ENCODE measurements at regions not wholly inside any gene's neighbourhood (a gene's known extent, or its start where the extent isn't known, plus 50 kb on each side); places are given as distances from the start of the nearest gene placed in this dataset.

DNA sequence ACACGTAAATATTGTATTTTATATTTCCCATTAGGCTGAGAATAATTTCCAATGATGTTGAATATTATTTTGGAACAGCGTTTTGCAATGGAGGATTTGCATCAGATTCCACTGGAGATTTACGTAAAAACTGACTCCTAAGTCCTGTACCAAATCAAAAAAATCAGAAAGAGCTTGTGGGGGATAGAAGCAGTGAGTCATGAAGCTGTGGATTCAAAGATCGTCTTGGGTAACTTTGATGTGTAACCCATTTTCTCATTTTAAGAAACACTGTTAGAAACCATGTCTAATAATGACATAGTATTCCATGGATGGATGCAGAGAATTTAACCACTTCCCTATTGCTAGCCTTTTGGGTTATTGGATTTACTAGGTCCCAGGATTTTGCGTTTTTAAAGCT lies 158.6 kb downstream of the INHBA start:
- no peak overlapping the region for H3K4me3 Mint-ChIP-seq
- no peaks in the 10 kb centered on the region for H3K27me3 Mint-ChIP-seq (ENCODE audit: low read depth)
- DNase-seq: no peak
- CTCF ChIA-PET: no interaction called here
- no peak overlapping the region for H3K27ac Mint-ChIP-seq
- peaks cover 2% of the 10 kb centered on the region for H3K9me3 Mint-ChIP-seq (ENCODE audit: insufficient read depth)
- H3K36me3 Mint-ChIP-seq (ENCODE audit: low read depth): no peaks in the 10 kb centered on the region
- POLR2A ChIA-PET: no interaction called here
- no peaks in the 10 kb centered on the region for H3K4me1 Mint-ChIP-seq (ENCODE audit: low read depth)
- no peak for ATAC-seq

DNA sequence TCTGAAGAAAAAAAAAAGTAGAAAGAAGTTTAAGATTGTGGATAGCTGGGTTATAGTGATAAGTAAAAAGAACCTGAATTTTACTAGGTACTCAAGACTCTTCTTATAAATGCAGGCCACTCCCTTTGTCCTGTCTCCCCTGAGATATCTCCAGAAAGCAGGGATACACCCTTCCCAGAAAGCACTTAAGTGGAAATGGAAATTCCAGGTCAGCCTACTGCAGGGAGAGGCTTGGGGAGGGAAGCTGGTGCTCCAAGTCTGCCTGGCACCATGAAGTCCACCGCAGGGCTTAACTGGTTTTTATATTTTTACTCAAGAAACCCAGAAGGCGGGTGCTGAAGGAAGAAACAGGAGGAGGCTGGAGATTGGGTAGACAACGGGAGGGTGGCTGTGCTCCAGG lies 162.3 kb downstream of the INHBA start:
- no peaks in the 10 kb centered on the region for H3K9me3 Mint-ChIP-seq (ENCODE audit: insufficient read depth)
- ChIA-PET CTCF (no interaction called here), POLR2A (no interaction called here)
- no peaks in the 10 kb centered on the region for H3K36me3 Mint-ChIP-seq (ENCODE audit: low read depth)
- no peak for ATAC-seq
- no peak for DNase-seq
- no peaks in the 10 kb centered on the region for H3K4me1 Mint-ChIP-seq (ENCODE audit: low read depth)
- no peaks in the 10 kb centered on the region for H3K27me3 Mint-ChIP-seq (ENCODE audit: low read depth)
- H3K27ac Mint-ChIP-seq: no peak overlapping the region
- H3K4me3 Mint-ChIP-seq: no peak overlapping the region

DNA sequence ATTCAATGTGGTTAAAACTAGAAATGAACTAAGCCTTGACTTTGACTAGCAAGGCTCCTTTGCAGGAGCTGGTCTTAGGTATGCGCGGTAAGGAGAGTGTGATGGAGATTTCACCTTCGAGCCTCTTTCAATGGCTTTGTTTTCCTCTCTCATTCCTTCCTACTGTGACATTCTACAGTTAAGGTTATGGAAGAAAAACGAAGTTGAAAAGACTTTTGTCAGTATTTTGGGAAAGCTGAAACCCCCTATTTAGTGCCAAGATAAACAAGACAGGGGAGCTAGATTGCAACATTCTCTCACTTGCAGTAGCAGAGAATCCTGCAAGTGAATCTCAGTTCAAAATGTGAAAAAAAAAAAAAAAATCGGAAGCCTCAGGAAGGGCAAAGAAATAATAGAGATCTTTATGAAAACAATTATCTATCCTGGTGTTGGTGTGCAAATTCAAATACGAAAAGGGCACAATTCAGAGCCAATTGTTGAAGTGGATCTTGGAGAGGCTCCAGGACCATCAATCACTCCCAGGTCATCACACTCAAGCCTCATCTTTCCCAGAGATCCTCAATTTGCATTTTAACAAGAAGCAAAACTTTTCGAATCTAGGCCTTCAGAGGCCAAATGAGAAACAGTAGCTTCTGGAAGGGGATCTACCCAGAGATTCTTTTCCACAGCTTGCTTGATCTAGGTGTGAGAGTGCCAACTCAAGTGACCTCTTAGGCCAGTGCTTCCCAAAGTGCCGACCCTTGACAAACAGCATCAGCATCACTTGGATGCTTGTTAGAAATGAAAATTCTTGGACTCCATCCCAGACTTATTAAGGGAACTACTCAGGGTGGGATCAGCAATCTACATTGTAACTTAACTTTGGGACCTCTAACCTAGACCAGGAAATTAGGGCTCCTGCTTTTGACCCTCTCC lies 163.8 kb downstream of the INHBA start:
- Mint-ChIP-seq H3K27me3 (ENCODE audit: low read depth) (no peaks in the 10 kb centered on the region), H3K4me3 (no peak overlapping the region), H3K9me3 (ENCODE audit: insufficient read depth) (peaks cover 3% of the 10 kb centered on the region), H3K27ac (no peak overlapping the region), H3K36me3 (ENCODE audit: low read depth) (no peaks in the 10 kb centered on the region), H3K4me1 (ENCODE audit: low read depth) (no peaks in the 10 kb centered on the region)
- ChIA-PET POLR2A (no interaction called here), CTCF (no interaction called here)
- no peak for ATAC-seq
- DNase-seq: no peak

DNA sequence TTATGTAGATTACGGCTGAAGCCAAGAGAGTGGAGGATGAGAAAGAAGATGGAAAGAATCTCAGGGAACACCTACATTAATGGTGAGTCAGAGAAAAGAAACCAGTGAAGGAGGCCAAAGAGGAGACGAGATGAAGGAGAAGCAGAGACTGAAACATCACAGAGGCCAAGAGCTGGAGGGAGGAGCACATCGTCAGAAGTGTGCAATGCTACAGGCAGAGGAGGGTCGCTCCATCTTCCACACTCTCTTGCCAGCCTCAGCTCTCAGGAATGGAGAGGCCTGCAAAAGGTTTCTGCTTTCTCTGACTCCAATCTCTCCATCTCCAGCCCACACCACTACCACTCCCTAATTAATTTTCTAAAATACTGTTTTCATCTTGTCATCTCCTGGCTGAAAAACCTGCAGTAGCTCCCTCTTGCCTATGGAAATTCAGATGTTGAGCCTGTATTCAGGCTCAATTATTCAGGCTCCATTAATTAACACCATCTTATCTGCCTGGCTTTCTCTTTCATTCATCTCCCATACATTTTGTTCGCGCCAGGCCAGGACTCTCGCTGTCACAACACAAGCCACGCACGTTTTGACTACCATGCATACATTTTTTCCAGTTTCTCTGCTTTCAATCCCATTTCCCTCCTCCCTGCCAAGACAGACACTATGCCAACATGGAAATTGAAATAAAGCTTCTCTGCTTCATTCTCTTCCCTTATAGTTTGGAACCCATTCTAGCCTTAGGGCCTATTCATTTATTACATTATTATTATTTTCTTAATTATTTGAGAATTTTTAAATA lies 165.8 kb downstream of the INHBA start:
- H3K4me3 Mint-ChIP-seq: no peak overlapping the region
- H3K9me3 Mint-ChIP-seq (ENCODE audit: insufficient read depth): peaks cover 4% of the 10 kb centered on the region
- no peaks in the 10 kb centered on the region for H3K27me3 Mint-ChIP-seq (ENCODE audit: low read depth)
- no peaks in the 10 kb centered on the region for H3K4me1 Mint-ChIP-seq (ENCODE audit: low read depth)
- ChIA-PET CTCF (no interaction called here), POLR2A (no interaction called here)
- no peaks in the 10 kb centered on the region for H3K36me3 Mint-ChIP-seq (ENCODE audit: low read depth)
- ATAC-seq (no peak), DNase-seq (no peak)
- no peak overlapping the region for H3K27ac Mint-ChIP-seq

DNA sequence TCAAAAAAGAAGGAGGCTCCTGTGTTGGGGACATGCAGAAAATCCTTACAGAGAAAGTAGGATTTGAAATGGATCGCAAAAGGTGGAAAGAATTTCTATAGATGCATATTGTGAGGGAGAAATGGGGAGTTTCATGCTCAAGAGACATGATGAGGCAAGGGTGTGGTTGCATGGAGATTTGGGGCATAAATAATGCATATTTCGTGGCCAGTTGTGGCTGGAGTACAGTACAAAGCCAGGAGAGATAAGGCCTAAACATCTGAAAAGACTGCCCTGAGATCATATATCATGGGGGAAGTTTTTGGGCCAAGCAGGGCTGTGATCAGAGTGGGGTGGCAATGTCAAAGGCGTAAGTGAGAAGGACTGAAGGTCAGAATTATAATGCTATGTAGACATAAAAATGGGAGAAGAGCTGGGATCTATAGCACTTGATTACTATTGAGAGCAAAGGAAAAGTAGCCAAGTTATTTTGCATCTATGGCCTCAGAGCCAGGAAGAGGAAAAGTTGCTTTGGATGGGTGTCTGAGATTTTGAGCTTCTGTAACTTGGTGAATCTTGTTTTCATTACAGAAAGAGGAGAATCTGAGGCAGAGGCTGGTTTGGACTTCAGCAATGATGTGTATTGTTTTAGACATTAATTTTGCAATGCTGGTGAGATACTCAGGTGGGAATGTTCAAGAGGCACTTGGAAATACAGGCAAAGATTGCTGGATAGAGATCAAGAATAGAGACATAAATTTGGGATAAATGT lies 166.6 kb downstream of the INHBA start:
- no peak for DNase-seq
- Mint-ChIP-seq H3K27ac (no peak overlapping the region), H3K4me3 (no peak overlapping the region), H3K27me3 (ENCODE audit: low read depth) (no peaks in the 10 kb centered on the region), H3K4me1 (ENCODE audit: low read depth) (no peaks in the 10 kb centered on the region), H3K9me3 (ENCODE audit: insufficient read depth) (peaks cover 4% of the 10 kb centered on the region), H3K36me3 (ENCODE audit: low read depth) (no peaks in the 10 kb centered on the region)
- POLR2A ChIA-PET: no interaction called here
- ATAC-seq: no peak
- CTCF ChIA-PET: no interaction called here

DNA sequence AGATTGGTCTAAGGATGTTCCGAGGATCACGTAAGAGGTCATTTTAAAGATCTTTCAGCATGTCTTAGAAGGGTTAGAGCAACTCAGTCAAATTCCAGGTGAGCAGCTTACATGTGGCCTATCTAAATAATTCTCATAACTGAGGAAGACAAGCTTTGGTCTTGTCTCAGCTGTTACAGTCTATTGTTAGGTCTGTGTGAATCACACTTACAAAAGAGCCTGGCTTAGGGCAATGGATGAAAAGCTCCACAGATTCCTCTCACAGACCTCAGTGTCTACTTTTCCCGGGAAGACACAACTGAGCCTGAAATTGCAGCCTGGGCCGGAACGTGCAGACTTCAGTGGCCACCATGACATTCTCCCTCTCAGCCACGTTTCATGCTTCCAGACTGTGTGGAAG lies 173.1 kb downstream of the INHBA start:
- ATAC-seq (no peak), DNase-seq (no peak)
- Mint-ChIP-seq H3K27me3 (ENCODE audit: low read depth) (no peaks in the 10 kb centered on the region), H3K4me3 (no peak overlapping the region), H3K36me3 (ENCODE audit: low read depth) (no peaks in the 10 kb centered on the region), H3K27ac (no peak overlapping the region), H3K4me1 (ENCODE audit: low read depth) (no peaks in the 10 kb centered on the region), H3K9me3 (ENCODE audit: insufficient read depth) (peaks cover 10% of the 10 kb centered on the region)
- POLR2A ChIA-PET: no interaction called here
- CTCF ChIA-PET: no interaction called here

DNA sequence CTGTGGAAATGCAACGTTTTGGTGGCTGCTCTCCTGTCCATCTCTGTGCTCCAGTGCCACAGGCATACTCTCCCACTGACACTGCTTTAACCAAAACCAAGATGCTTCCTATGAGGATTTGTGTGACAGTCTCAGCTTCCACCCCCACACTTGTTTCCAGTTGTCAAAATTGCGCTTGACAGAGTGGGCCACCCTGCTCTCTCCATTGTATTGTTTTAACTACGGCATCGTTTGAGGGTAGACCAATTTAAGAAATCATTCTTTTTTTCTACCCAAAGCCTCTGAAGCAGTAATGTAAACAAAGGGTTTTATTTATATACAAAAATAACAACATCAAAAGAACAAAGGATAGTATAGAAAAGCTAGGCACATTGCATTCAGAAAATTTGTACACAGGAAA lies 178.0 kb downstream of the INHBA start:
- no peaks in the 10 kb centered on the region for H3K4me1 Mint-ChIP-seq (ENCODE audit: low read depth)
- H3K27me3 Mint-ChIP-seq (ENCODE audit: low read depth): no peaks in the 10 kb centered on the region
- ATAC-seq (no peak), DNase-seq (no peak)
- POLR2A ChIA-PET: no interaction called here
- H3K36me3 Mint-ChIP-seq (ENCODE audit: low read depth): no peaks in the 10 kb centered on the region
- peaks cover 12% of the 10 kb centered on the region for H3K9me3 Mint-ChIP-seq (ENCODE audit: insufficient read depth)
- H3K4me3 Mint-ChIP-seq: no peak overlapping the region
- CTCF ChIA-PET: no interaction called here
- no peak overlapping the region for H3K27ac Mint-ChIP-seq

DNA sequence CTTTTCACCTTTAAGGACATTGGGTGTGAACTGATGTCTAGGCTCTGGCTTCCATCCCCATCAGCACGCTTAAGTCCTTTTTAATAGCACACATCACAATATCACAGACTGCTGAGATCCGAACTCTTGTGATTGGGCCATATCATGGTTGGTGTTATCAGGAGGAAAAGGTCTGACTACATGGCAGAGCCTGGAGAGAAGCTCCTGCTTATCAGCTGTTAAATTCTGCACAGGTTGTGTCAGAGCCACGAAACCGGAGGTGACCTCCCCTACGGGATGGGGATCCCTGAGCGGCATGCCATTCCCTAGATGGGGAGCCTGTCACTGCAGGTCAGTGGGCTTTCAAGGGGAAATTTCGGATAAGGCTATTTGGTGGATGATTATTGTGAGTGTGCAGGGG lies 182.4 kb downstream of the INHBA start:
- ATAC-seq (no peak), DNase-seq (no peak)
- no peaks in the 10 kb centered on the region for H3K27me3 Mint-ChIP-seq (ENCODE audit: low read depth)
- H3K27ac Mint-ChIP-seq: no peak overlapping the region
- H3K36me3 Mint-ChIP-seq (ENCODE audit: low read depth): no peaks in the 10 kb centered on the region
- no peaks in the 10 kb centered on the region for H3K4me1 Mint-ChIP-seq (ENCODE audit: low read depth)
- peaks cover 7% of the 10 kb centered on the region for H3K9me3 Mint-ChIP-seq (ENCODE audit: insufficient read depth)
- ChIA-PET POLR2A (no interaction called here), CTCF (no interaction called here)
- no peak overlapping the region for H3K4me3 Mint-ChIP-seq

DNA sequence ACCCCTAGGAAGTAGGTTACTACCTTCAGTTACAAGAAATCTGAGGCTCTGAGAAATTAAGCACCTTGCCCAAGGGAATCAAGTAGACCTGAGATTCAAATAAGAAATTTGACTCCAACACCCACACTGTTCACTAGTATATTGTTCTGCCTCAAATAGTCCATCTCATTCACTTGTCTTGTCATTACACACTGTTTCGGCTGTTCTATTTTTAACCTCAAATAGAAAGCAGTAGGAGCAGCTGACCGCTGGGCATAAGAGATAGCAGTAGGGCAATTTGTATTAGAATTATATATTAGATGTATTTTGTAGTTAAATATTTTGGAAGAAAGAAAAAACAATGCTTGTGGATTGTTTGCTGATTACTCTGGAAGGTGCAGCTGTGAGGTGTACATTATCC lies 185.1 kb downstream of the INHBA start:
- DNase-seq (no peak), ATAC-seq (no peak)
- no peaks in the 10 kb centered on the region for H3K27me3 Mint-ChIP-seq (ENCODE audit: low read depth)
- no peak overlapping the region for H3K27ac Mint-ChIP-seq
- ChIA-PET CTCF (no interaction called here), POLR2A (no interaction called here)
- H3K4me1 Mint-ChIP-seq (ENCODE audit: low read depth): no peaks in the 10 kb centered on the region
- no peaks in the 10 kb centered on the region for H3K9me3 Mint-ChIP-seq (ENCODE audit: insufficient read depth)
- H3K4me3 Mint-ChIP-seq: no peak overlapping the region
- no peaks in the 10 kb centered on the region for H3K36me3 Mint-ChIP-seq (ENCODE audit: low read depth)

DNA sequence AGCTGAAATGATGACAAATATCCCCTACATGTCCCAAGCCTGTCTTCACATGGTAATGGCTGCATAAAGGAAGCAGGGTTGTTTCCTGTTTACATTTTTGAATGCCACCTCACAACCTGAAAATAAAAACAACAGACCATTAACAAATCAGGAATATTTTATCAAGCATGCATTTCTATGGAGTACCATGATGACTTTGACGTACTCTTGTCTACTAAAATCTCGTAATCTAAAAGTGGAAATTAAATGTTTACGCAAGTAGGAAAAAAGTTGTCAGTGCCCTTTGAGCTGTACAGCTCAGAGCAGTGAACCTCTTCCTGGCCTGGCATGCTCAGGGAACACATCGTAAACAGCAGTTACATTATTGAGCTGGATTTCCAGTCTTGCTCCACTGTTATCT lies 194.1 kb downstream of the INHBA start:
- ChIA-PET CTCF (interaction anchor here (0.7 kb wide), 1 partner anchor 1232 kb away, joined by 3 read pairs; no protein-coding TSS in a partner anchor), POLR2A (no interaction called here)
- Mint-ChIP-seq H3K27me3 (ENCODE audit: low read depth) (no peaks in the 10 kb centered on the region), H3K4me3 (no peak overlapping the region), H3K4me1 (ENCODE audit: low read depth) (no peaks in the 10 kb centered on the region), H3K9me3 (ENCODE audit: insufficient read depth) (peaks cover 4% of the 10 kb centered on the region), H3K36me3 (ENCODE audit: low read depth) (no peaks in the 10 kb centered on the region), H3K27ac (no peak overlapping the region)
- DNase-seq (no peak), ATAC-seq (no peak)

DNA sequence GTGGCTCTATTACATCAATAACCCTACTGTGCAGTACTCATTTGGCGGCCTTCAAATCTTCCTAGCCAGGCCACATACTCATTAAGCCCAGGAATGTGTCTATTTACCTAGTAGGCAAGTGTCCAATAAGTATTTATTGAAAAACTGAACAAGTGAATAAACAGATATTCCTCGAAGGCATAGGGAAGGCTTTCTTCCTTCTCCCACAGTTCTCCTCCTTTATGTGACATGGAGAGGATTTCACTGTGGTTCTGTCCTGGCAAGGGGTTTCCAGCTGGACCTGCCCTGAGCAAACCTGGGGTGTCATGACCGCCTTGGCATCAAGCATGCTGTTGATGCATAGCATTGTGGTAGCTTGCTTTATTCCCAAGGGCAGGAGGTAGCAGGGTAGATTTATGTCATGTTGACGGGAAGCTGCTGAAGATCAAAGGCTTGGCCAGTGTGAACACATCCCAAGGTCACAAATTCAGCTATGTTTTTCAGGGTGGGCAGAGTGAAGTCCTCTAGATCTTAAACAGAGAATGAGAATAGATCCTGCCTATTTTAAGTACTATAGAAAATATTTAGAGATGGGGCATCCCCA lies 195.1 kb downstream of the INHBA start:
- CTCF ChIA-PET: no interaction called here
- POLR2A ChIA-PET: no interaction called here
- H3K36me3 Mint-ChIP-seq (ENCODE audit: low read depth): no peaks in the 10 kb centered on the region

More for the DNA sequence above, 195.1 kb downstream of the INHBA start:
- no peak overlapping the region for H3K4me3 Mint-ChIP-seq
- peaks cover 4% of the 10 kb centered on the region for H3K9me3 Mint-ChIP-seq (ENCODE audit: insufficient read depth)
- no peak overlapping the region for H3K27ac Mint-ChIP-seq
- DNase-seq (no peak), ATAC-seq (no peak)
- H3K4me1 Mint-ChIP-seq (ENCODE audit: low read depth): no peaks in the 10 kb centered on the region
- no peaks in the 10 kb centered on the region for H3K27me3 Mint-ChIP-seq (ENCODE audit: low read depth)
